ENCODE measurements at regions not wholly inside any gene's neighbourhood (a gene's known extent, or its start where the extent isn't known, plus 50 kb on each side); places are given as distances from the start of the nearest gene placed in this dataset.

DNA sequence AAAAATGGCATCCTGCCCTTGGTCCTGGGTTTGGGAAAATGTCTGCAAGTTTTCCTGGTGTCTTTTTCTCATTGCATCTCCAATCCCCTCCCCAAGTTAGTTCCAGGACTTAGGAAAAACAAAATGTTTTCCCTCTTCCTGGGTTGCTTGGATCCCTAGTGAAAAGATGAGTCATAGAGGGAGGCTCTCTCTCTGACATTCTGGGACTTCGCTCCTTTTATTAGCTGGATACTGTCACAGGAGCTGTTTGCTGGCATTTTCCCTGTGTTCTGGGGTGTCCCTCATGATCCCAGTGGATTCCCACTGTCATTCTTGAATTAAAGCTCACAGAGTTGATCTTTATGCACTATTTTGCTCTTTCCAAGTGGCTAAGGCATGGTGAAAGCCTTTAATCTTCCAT is 316.4 kb upstream of the MBL2 start:
- WGBS, 2 donors: 78 to 89% methylated on average over 1 of the region's 1 CpG
- Histone ChIP-seq H3K36me3 (no peaks in the 10 kb centered on the region), H3K9me3 (peaks cover 0 to 5% (median 0%) of the 10 kb centered on the region in 3 donors), H3K27ac (no peak overlapping the region), H3K27me3 (no peaks in the 10 kb centered on the region), H3K4me3 (no peak overlapping the region), H3K4me1 (no peaks in the 10 kb centered on the region)
- no peak for DNase-seq
- intact Hi-C loops (cut with DNase I): no loop called here
- TF ChIP-seq, protein P1, sequence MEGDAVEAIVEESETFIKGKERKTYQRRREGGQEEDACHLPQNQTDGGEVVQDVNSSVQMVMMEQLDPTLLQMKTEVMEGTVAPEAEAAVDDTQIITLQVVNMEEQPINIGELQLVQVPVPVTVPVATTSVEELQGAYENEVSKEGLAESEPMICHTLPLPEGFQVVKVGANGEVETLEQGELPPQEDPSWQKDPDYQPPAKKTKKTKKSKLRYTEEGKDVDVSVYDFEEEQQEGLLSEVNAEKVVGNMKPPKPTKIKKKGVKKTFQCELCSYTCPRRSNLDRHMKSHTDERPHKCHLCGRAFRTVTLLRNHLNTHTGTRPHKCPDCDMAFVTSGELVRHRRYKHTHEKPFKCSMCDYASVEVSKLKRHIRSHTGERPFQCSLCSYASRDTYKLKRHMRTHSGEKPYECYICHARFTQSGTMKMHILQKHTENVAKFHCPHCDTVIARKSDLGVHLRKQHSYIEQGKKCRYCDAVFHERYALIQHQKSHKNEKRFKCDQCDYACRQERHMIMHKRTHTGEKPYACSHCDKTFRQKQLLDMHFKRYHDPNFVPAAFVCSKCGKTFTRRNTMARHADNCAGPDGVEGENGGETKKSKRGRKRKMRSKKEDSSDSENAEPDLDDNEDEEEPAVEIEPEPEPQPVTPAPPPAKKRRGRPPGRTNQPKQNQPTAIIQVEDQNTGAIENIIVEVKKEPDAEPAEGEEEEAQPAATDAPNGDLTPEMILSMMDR (IDR thresholded peaks at IDR 0.05): no peak
- TF ChIP-seq POLR2A (IDR thresholded peaks at IDR 0.05): no peak

DNA sequence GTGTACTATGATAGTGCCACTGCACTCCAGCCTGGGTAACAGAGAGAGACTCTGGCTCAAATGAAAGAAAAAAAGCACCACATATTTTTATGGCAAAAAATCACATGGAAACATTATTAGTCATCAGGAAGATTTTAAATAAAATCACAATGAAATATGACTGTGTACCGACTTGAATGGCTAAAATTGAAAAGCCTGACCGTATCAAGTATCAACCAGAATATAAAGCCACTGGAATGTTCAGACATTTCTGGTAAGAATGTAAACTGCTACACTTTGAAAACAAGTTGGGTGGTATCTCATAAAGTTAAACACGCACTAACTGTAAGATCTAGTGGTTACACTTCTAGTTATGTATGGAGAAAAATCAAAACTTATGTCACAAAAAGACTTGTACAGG is 306.7 kb upstream of the MBL2 start:
- Histone ChIP-seq H3K9me3 (no peaks in the 10 kb centered on the region), H3K4me1 (no peaks in the 10 kb centered on the region), H3K36me3 (no peaks in the 10 kb centered on the region), H3K27me3 (no peaks in the 10 kb centered on the region), H3K27ac (no peak overlapping the region), H3K4me3 (no peak overlapping the region)
- TF ChIP-seq, protein P1 (IDR thresholded peaks at IDR 0.05): no peak
- TF ChIP-seq POLR2A (IDR thresholded peaks at IDR 0.05): no peak
- intact Hi-C loops (cut with DNase I): no loop called here
- 26 to 50% methylated on average over 3 of the region's 3 CpGs for WGBS, 2 donors
- no peak for DNase-seq

DNA sequence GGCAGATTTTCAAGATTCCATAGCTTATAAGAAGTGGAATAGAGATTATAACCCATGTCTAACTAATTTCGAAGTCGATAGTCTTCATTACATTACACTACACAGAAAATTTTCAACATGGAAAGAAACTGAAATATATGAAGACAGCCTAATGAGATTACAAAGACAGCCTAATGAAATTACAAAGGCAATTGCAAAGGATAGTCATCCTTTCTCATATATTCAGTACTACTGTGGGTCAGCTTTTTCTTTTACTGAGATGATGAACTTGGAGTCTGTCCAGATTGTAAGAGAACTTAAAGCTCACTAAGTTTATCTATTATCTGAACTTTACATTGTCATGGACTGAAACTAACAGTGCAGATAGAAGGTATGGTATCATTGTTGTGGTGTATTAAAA is 304.4 kb upstream of the MBL2 start:
- intact Hi-C loops (cut with DNase I): no loop called here
- TF ChIP-seq, protein P1 (IDR thresholded peaks at IDR 0.05): no peak
- TF ChIP-seq POLR2A (IDR thresholded peaks at IDR 0.05): no peak
- Histone ChIP-seq H3K9me3 (no peaks in the 10 kb centered on the region), H3K36me3 (no peaks in the 10 kb centered on the region), H3K27ac (no peak overlapping the region), H3K4me3 (no peak overlapping the region), H3K4me1 (no peaks in the 10 kb centered on the region), H3K27me3 (no peaks in the 10 kb centered on the region)
- no peak for DNase-seq
- 82 to 92% methylated on average over 2 of the region's 2 CpGs for WGBS, 2 donors

DNA sequence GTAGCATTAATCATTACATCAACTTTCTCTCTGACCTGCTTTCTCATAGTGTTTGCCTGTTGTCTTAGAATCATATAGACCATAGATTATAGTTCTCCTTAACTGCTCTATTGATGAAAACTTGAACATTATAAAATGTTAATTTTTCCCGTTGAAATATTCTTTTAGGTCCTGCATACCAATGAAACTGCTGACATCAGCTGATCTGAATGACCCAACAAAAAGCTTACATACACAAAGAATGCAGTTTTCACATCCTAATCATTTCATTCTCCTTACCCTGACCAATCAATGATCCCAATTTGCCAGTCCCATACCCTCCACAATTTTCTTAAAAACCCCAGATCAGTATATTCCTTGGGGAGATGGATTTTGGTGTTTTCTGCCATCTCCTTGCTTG is 302.9 kb upstream of the MBL2 start:
- Histone ChIP-seq H3K4me1 (no peaks in the 10 kb centered on the region), H3K27me3 (no peaks in the 10 kb centered on the region), H3K4me3 (no peak overlapping the region), H3K9me3 (no peaks in the 10 kb centered on the region), H3K27ac (no peak overlapping the region), H3K36me3 (no peaks in the 10 kb centered on the region)
- no peak for DNase-seq
- TF ChIP-seq POLR2A (IDR thresholded peaks at IDR 0.05): no peak
- TF ChIP-seq, protein P1 (IDR thresholded peaks at IDR 0.05): no peak
- intact Hi-C loops (cut with DNase I): no loop called here
- WGBS, 2 donors: 66 to 77% methylated on average over 1 of the region's 1 CpG

DNA sequence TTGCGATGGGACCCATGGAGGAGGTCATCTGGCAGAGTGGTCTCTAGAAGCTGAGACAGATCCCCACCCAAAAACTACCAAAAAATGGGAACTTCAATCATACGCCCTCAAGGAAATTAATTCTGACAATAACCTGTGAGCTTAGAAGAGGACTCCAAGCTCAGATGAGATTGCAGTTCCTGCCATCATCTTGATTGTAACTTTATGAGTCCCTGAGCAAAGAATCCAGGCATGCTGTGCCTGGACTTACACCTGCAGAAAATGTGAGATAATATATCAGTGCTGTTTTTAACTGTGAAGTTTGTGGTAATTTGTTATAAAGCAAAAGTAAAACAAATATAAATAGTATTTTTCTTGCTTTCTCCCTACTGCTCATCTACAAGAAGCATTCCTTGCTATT is 299.6 kb upstream of the MBL2 start:
- intact Hi-C loops (cut with DNase I): no loop called here
- WGBS, 2 donors: 58 to 83% methylated on average over 2 of the region's 2 CpGs
- no peak for DNase-seq
- Histone ChIP-seq H3K9me3 (no peaks in the 10 kb centered on the region), H3K36me3 (no peaks in the 10 kb centered on the region), H3K27me3 (no peaks in the 10 kb centered on the region), H3K4me3 (no peak overlapping the region), H3K27ac (no peak overlapping the region), H3K4me1 (no peaks in the 10 kb centered on the region)
- TF ChIP-seq, protein P1 (IDR thresholded peaks at IDR 0.05): no peak
- no peak for TF ChIP-seq POLR2A (IDR thresholded peaks at IDR 0.05)

Data from esophagus squamous epithelium (tissue), 5 donors.